Osteoblast (primary cell): ENCODE measurements at regions not wholly inside any gene's neighbourhood (a gene's known extent, or its start where the extent isn't known, plus 50 kb on each side); places are given as distances from the start of the nearest gene placed in this dataset.

ENCODE experiments used
- DNase-seq: peaks from one replicate; pipeline ENCODE4 v3.0.0; 2011; ENCODE audit warnings: low spot score, mixed read lengths; ENCODE audit not compliant: insufficient read length; ENCODE audit errors: missing footprints
- H2AFZ ChIP-seq: 2 replicates; pipeline ENCODE4 v1.6.0; 2011; ENCODE audit warnings: mild to moderate bottlenecking, low read length
- H3K27ac ChIP-seq: 2 replicates; pipeline ENCODE4 v1.5.1; 2011; ENCODE audit warnings: mild to moderate bottlenecking, low read depth, low read length, moderate library complexity
- H3K27me3 ChIP-seq: 2 replicates; pipeline ENCODE4 v1.6.0; 2012; ENCODE audit warnings: mild to moderate bottlenecking, control low read depth, inconsistent platforms, low read length, moderate library complexity; ENCODE audit not compliant: insufficient read depth
- H3K36me3 ChIP-seq: 2 replicates; pipeline ENCODE4 v1.5.1; 2011; ENCODE audit warnings: mild to moderate bottlenecking, low read length, control low read depth, moderate library complexity; ENCODE audit not compliant: insufficient read depth
- H3K4me1 ChIP-seq: 2 replicates; pipeline ENCODE4 v1.5.1; 2011; ENCODE audit warnings: mild to moderate bottlenecking, low read length, control low read depth, moderate library complexity; ENCODE audit not compliant: insufficient read depth
- H3K4me2 ChIP-seq: 2 replicates; pipeline ENCODE4 v1.6.0; 2011; ENCODE audit warnings: mild to moderate bottlenecking, low read length; ENCODE audit not compliant: insufficient read depth
- H3K4me3 ChIP-seq: fragments of 200-600 bp; sonication (generic); 3 replicates; pipeline ENCODE4 v1.5.1; 2012; ENCODE audit warnings: mild to moderate bottlenecking, low read length, inconsistent platforms; ENCODE audit not compliant: insufficient read depth
- H3K79me2 ChIP-seq: 2 replicates; pipeline ENCODE4 v1.6.0; 2012; ENCODE audit warnings: mild to moderate bottlenecking, low read length, control low read depth, inconsistent platforms; ENCODE audit not compliant: insufficient read depth
- H3K9me3 ChIP-seq: 2 replicates; pipeline ENCODE4 v1.5.1; 2011; ENCODE audit warnings: low read depth, low read length, control low read depth
- H4K20me1 ChIP-seq: 2 replicates; pipeline ENCODE4 v1.6.0; 2012; ENCODE audit warnings: mild to moderate bottlenecking, low read length, control low read depth; ENCODE audit not compliant: insufficient read depth
- CTCF ChIP-seq: IDR thresholded peaks from 2 replicates; pipeline ENCODE4 v1.5.1; 2011; ENCODE audit warnings: mild to moderate bottlenecking, low read depth, low read length, moderate library complexity; ENCODE audit errors: extremely low read depth

GRCh38 chr4:127410201-127410600 is 222.6 kb upstream of the INTU start:
- DNase-seq: no peak
- H3K9me3 ChIP-seq: no peaks in the 10 kb centered on the region
- H3K4me1 ChIP-seq: no peaks in the 10 kb centered on the region
- no peak overlapping the region for H3K4me3 ChIP-seq
- H3K27ac ChIP-seq: no peak overlapping the region
- H3K36me3 ChIP-seq: no peaks in the 10 kb centered on the region
- H3K4me2 ChIP-seq: no peak overlapping the region
- no peak overlapping the region for H2AFZ ChIP-seq
- no peak for TF ChIP-seq CTCF
- H3K27me3 ChIP-seq: no peaks in the 10 kb centered on the region
- no peaks in the 10 kb centered on the region for H3K79me2 ChIP-seq
- no peaks in the 10 kb centered on the region for H4K20me1 ChIP-seq

- H3K4me1 ChIP-seq: no peaks in the 10 kb centered on the region
- no peak overlapping the region for H3K27ac ChIP-seq
- no peak overlapping the region for H3K4me3 ChIP-seq
- H2AFZ ChIP-seq: no peak overlapping the region
- H3K9me3 ChIP-seq: no peaks in the 10 kb centered on the region
- no peaks in the 10 kb centered on the region for H4K20me1 ChIP-seq
- TF ChIP-seq CTCF: no peak
- no peaks in the 10 kb centered on the region for H3K36me3 ChIP-seq
- H3K4me2 ChIP-seq: no peak overlapping the region
- no peaks in the 10 kb centered on the region for H3K79me2 ChIP-seq
- no peak for DNase-seq
- no peaks in the 10 kb centered on the region for H3K27me3 ChIP-seq
Observed at GRCh38 chr4:127410644-127411043, 222.1 kb upstream of the INTU start.

GRCh38 chr4:127414951-127415606 is 217.7 kb upstream of the INTU start:
- Histone ChIP-seq H3K79me2 (no peaks in the 10 kb centered on the region), H3K9me3 (no peaks in the 10 kb centered on the region), H3K27me3 (no peaks in the 10 kb centered on the region), H2AFZ (no peak overlapping the region), H4K20me1 (no peaks in the 10 kb centered on the region), H3K27ac (no peak overlapping the region), H3K4me3 (no peak overlapping the region), H3K4me2 (no peak overlapping the region), H3K4me1 (no peaks in the 10 kb centered on the region), H3K36me3 (no peaks in the 10 kb centered on the region)
- DNase-seq: no peak
- no peak for TF ChIP-seq CTCF

DNA sequence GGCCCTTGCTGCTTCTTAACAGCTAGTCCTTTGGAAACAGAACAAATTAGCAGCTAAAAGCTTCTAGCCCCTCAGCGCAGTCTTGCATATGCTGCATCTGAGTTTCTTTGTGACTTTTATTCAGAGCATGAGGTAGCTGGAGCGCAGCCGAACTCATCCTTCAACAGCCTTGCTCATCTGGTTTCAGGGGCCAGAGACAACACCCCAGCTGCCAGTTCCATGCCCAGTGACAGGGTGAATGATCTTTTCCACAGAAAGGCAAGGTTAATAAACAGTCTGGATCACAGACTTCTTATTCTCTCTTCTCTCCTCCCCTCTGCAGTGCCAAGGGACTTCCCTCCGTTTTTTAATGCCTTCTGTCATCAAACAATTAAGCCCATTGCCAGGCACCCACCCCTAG is 216.6 kb upstream of the INTU start:
- H3K79me2 ChIP-seq: no peaks in the 10 kb centered on the region
- TF ChIP-seq CTCF: no peak
- no peaks in the 10 kb centered on the region for H3K27me3 ChIP-seq
- no peak overlapping the region for H3K4me2 ChIP-seq
- no peak overlapping the region for H3K27ac ChIP-seq
- no peaks in the 10 kb centered on the region for H3K4me1 ChIP-seq
- no peaks in the 10 kb centered on the region for H3K36me3 ChIP-seq
- H4K20me1 ChIP-seq: no peaks in the 10 kb centered on the region
- no peak for DNase-seq
- no peak overlapping the region for H3K4me3 ChIP-seq
- no peak overlapping the region for H2AFZ ChIP-seq
- H3K9me3 ChIP-seq: no peaks in the 10 kb centered on the region
